HEK293T (cell line): ENCODE measurements at regions not wholly inside any gene's neighbourhood (a gene's known extent, or its start where the extent isn't known, plus 50 kb on each side); places are given as distances from the start of the nearest gene placed in this dataset.

Experiments
- CTCF ChIA-PET: fragments of 350-600 bp; formaldehyde crosslinking; extraction: SDS; loops from one replicate; lab custom pipeline; 2021; ENCODE audit warnings: antibody characterized with exemption, inconsistent platforms; lab: Yijun Ruan, JAX
- POLR2A ChIA-PET: fragments of 350-600 bp; formaldehyde crosslinking; extraction: SDS; loops from one replicate; lab custom pipeline; 2020; ENCODE audit warnings: antibody characterized with exemption, inconsistent platforms; lab: Yijun Ruan, JAX
- DNase-seq: peaks from one replicate; pipeline ENCODE4 v3.0.0; 2012; ENCODE audit warnings: mixed read lengths; ENCODE audit errors: extremely low spot score
- ARNT ChIP-seq: fragments of 450-650 bp; IDR thresholded peaks from 2 replicates; pipeline ENCODE4 v1.6.1; 2017; ENCODE audit warnings: mild to moderate bottlenecking
- BHLHE40 ChIP-seq: fragments of 450-650 bp; IDR thresholded peaks from 2 replicates; pipeline ENCODE4 v1.6.1; 2016; ENCODE audit warnings: mild to moderate bottlenecking, moderate library complexity, borderline replicate concordance
- CTBP1 ChIP-seq: fragments of 450-650 bp; IDR thresholded peaks from 2 replicates; pipeline ENCODE4 v1.6.1; 2016; ENCODE audit warnings: borderline replicate concordance
- ELF4 ChIP-seq: fragments of 450-650 bp; IDR thresholded peaks from 2 replicates; pipeline ENCODE4 v1.6.1; 2017; ENCODE audit warnings: antibody characterized with exemption
- FOXA1 ChIP-seq: fragments of 450-650 bp; IDR thresholded peaks from 2 replicates; pipeline ENCODE4 v1.6.1; 2016; ENCODE audit warnings: mild to moderate bottlenecking
- FOXK2 ChIP-seq: fragments of 450-650 bp; IDR thresholded peaks from 2 replicates; pipeline ENCODE4 v1.6.1; 2016; ENCODE audit warnings: mild to moderate bottlenecking
- FOXM1 ChIP-seq: fragments of 450-650 bp; IDR thresholded peaks from 2 replicates; pipeline ENCODE4 v1.6.1; 2017; ENCODE audit warnings: mild to moderate bottlenecking, borderline replicate concordance
- HDGF ChIP-seq: fragments of 450-650 bp; IDR thresholded peaks from 2 replicates; pipeline ENCODE4 v1.6.1; 2017; ENCODE audit warnings: antibody characterized with exemption, borderline replicate concordance
- L3MBTL2 ChIP-seq: fragments of 450-650 bp; conservative IDR thresholded peaks from 2 replicates; pipeline ENCODE4 v1.6.1; 2016; ENCODE audit warnings: mild to moderate bottlenecking
- LEF1 ChIP-seq: fragments of 450-650 bp; IDR thresholded peaks from 2 replicates; pipeline ENCODE4 v1.6.1; 2017; ENCODE audit warnings: mild to moderate bottlenecking, borderline replicate concordance
- NFRKB ChIP-seq: fragments of 450-650 bp; IDR thresholded peaks from 2 replicates; pipeline ENCODE4 v1.6.1; 2016; ENCODE audit warnings: mild to moderate bottlenecking, moderate library complexity
- PKNOX1 ChIP-seq: fragments of 450-650 bp; IDR thresholded peaks from 2 replicates; pipeline ENCODE4 v1.6.1; 2016
- SP1 ChIP-seq: fragments of 450-650 bp; IDR thresholded peaks from 2 replicates; pipeline ENCODE4 v1.6.1; 2017
- SUZ12 ChIP-seq: fragments of 450-650 bp; IDR thresholded peaks from 2 replicates; pipeline ENCODE4 v1.6.1; 2016; ENCODE audit warnings: mild to moderate bottlenecking
- TARDBP ChIP-seq: fragments of 450-650 bp; IDR thresholded peaks from 2 replicates; pipeline ENCODE4 v1.6.1; 2016
- ZNF384 ChIP-seq: fragments of 450-650 bp; IDR thresholded peaks from 2 replicates; pipeline ENCODE4 v1.6.1; 2016

- TF ChIP-seq TARDBP: no peak
- no peak for TF ChIP-seq NFRKB
- no peak for TF ChIP-seq L3MBTL2
- no peak for TF ChIP-seq ARNT
- no peak for TF ChIP-seq LEF1
- TF ChIP-seq ELF4: no peak
- no peak for TF ChIP-seq FOXK2
- no peak for TF ChIP-seq SP1
- TF ChIP-seq CTBP1: no peak
- no peak for TF ChIP-seq PKNOX1
- no peak for TF ChIP-seq ZNF384
- no peak for TF ChIP-seq BHLHE40
- TF ChIP-seq FOXM1: no peak
- TF ChIP-seq FOXA1: no peak
- no peak for DNase-seq
- ChIA-PET CTCF (no interaction called here), POLR2A (no interaction called here)
These were observed 129.1 kb upstream of the AFF2 start for GRCh38 chrX:148371291-148371690.

- TF ChIP-seq L3MBTL2 (no peak), FOXK2 (no peak), LEF1 (no peak), ELF4 (no peak), FOXM1 (no peak), SP1 (no peak), NFRKB (no peak)
- no peak for DNase-seq
- ChIA-PET POLR2A (no interaction called here), CTCF (no interaction called here)
These were observed 127.5 kb upstream of the AFF2 start for GRCh38 chrX:148372925-148373324.

GRCh38 chrX:148376342-148376741 is 124.1 kb upstream of the AFF2 start:
- ChIA-PET POLR2A (no interaction called here), CTCF (no interaction called here)
- no peak for DNase-seq
- no peak for TF ChIP-seq FOXK2
- TF ChIP-seq ARNT: no peak
- no peak for TF ChIP-seq FOXA1
- no peak for TF ChIP-seq CTBP1
- TF ChIP-seq NFRKB: no peak
- no peak for TF ChIP-seq LEF1
- no peak for TF ChIP-seq HDGF
- no peak for TF ChIP-seq ZNF384
- no peak for TF ChIP-seq PKNOX1
- TF ChIP-seq ELF4: no peak
- no peak for TF ChIP-seq BHLHE40
- TF ChIP-seq FOXM1: no peak
- no peak for TF ChIP-seq SP1
- TF ChIP-seq SUZ12: no peak
- no peak for TF ChIP-seq TARDBP

GRCh38 chrX:148380107-148380506 is 120.3 kb upstream of the AFF2 start:
- ChIA-PET CTCF (interaction anchor here (0.7 kb wide), 1 partner anchor 18 kb away, joined by 4 read pairs; no protein-coding TSS in a partner anchor), POLR2A (no interaction called here)
- TF ChIP-seq TARDBP: no peak
- DNase-seq: no peak

- no peak for DNase-seq
These were observed 119.5 kb upstream of the AFF2 start for GRCh38 chrX:148380650-148381561.

More at GRCh38 chrX:148380650-148381561, 119.5 kb upstream of the AFF2 start:
- ChIA-PET POLR2A (no interaction called here), CTCF (no interaction called here)
- TF ChIP-seq CTBP1 (no peak), FOXM1 (no peak), BHLHE40 (no peak), L3MBTL2 (no peak), FOXA1 (no peak), ZNF384 (no peak), TARDBP (no peak), ELF4 (no peak), ARNT (no peak), SP1 (no peak), PKNOX1 (no peak), HDGF (no peak), SUZ12 (no peak), FOXK2 (no peak), LEF1 (no peak), NFRKB (no peak)
